HG03045 (cell line): ENCODE measurements at regions not wholly inside any gene's neighbourhood (a gene's known extent, or its start where the extent isn't known, plus 50 kb on each side); places are given as distances from the start of the nearest gene placed in this dataset.

ENCODE experiments used
- ATAC-seq: cut with Tn5 transposase; IDR thresholded peaks from one replicate; pipeline ENCODE4 v1.9.1; 2021; ENCODE audit warnings: mild to moderate bottlenecking, moderate library complexity; ENCODE audit not compliant: unreplicated experiment

DNA sequence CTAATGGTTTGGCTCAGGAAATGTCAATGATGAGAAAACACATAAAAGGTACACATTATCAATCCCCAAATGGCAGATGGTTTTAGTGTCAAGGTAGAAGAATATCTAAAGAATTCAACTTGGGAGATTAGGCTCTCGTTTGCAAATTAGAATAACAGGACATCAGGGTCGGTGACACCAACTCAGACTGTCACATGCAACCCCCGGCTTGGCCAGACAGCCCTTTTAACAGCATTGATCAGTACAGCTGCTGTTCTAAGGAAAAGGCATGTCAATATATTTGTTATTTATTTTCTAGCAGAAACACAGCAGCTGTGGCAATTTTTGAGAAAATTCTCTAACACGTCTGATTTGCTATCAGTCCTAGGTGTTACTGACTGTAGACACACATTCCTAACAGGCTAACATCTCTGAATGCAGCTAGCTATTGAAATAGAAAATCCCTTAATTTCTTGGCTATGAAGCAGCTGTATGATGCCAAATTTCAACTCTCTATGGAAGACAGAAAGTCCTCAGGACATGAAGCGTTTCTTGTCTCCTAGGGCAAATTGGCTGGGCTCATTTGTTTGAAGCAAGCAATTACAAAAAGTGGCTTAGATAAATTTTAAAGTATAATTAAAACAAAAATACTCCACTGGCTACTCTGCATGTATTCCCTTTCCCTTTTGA is 269.0 kb upstream of the CXXC4 start:
- ATAC-seq: no peak

DNA sequence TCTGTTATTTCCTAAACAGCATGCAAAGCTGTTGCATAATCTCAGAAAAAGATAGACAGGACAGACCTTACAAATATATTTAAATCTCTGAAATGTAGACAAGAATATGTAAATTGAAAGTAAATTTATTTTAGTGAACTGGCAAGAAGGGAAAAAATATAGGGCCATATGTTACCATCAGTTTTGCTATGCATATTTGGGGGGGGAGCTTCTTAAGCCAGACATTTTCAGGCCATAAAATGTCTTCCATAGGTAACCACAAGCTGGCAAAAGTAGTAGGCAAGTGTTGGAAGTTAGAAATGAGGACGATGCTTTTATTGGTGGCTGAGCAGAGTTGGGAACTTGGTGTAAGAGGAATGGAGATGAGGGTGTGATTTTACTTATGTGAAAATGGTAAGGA is 272.0 kb upstream of the CXXC4 start:
- no peak for ATAC-seq

DNA sequence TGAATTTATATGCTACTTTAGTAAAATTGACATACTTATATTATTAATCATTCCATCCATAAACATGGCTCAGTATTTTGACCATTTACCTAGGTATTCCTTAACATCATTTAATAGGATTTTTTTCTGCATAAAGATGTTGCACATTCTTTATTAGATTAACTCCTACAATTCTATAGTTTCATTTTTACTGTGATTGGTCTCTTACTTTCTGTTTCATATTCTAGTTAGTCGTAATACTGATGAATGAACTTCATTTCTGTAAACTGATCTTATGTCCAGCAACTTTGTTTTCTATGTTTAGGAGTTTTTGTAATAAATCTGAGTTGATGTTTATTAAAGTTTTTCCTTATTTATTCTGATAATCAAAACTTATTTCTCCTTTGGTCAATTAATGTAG is 278.2 kb upstream of the CXXC4 start:
- ATAC-seq: peak; percentile 69

DNA sequence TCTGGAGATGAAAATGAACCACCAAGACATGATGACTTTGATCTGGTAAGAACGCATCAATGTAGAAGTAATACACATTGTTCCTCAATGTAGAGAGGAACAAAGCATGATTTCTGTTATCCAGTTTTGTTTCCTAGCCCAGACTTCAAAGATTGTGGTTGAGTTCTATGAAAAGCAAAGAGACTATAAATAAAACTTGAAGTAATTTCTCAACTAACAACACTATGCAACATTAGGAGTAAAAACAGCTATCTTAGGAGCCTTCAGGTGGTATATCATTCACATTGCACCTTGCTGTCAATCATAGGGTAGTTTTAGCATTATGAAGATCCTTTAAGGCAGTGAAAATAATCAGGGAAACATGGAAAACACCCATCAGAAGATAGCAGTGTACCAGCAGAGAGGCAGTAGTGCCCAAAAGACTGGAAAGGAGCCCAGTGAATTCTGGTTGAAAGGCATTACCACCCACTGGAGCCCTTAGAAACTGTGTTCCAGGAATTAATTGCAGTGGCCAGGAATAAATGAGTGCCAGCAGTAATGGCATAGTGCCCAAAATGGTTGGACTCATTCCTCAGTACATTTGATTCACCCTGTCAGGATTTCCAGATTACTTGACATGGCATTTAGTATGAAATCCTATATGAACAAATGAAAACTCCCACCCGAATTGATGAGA is 300.7 kb upstream of the CXXC4 start:
- ATAC-seq: no peak

DNA sequence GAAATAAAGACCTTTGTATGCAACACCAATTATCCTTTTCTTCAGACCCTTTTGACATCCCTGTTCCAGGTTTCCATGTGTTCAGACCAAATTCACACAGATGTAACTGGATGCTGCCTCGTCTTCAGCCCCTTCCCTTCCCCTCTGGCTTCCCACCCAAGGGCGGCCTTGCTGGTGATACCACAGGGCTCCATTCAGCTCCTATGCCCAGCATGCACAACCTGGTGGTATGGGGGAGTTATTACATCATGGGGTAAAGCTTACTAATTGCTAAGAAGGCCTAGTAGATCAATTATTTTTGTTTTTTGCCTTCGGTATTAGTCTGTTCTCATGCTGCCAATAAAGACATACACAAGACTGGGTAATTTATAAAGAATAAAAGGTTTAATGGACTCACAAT is 317.0 kb upstream of the CXXC4 start:
- no peak for ATAC-seq

DNA sequence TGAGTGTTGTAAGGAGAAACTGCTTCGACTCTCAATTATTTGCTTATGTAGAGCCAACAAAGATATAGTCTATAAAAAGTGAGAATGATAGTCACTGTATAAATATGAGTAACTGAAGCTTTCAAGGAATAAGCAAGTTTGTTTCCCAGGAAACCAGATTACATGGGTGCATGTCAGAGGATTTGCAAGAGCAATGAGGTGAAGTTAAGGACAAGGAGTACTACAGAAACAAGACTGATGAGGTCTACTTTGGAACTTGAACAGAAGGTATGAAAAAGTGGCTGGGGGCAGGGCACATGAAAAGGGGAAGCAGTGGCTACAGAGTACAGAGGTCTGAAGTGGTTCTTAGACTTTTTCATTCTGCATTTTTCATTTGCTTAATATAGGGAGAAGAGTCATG is 321.0 kb upstream of the CXXC4 start:
- peak; percentile 65 for ATAC-seq

DNA sequence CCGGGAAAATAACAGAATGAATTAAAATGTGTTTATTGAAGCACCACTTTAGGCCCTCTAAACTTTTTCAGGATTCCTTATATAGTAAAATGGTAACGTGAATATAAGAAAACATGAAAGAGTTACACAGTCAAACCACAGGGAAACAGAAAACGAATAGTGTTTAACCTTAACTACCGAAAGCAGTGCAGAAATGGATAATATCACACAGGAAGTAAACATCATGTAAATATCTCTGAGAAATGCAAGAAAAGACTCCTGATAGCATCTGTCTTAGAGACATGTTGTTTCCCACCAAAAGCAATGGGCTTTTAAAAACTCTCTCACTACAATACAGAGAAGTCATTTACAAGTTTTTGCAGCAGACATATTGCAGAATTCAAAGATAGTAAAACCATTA is 323.9 kb upstream of the CXXC4 start:
- ATAC-seq: no peak

DNA sequence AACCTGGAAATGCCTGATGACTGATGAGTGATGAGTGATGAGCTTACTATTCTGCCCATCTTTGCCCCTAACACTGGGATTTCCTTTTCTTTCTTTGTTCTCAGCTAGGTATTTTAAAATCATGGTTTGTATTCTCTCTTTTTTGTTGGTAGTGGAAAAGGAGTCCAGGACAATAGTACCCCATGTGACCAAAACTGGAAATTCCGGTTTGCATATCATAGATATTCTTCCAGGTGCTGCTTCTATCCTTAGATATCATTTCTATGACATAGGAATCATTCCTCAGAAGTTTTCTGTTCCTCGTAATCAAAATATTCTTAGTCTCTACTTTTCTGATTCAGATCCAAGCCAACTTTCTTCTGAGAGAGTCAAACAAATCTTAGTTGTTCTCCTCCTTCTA is 320.5 kb upstream of the TET2 start:
- ATAC-seq: no peak

DNA sequence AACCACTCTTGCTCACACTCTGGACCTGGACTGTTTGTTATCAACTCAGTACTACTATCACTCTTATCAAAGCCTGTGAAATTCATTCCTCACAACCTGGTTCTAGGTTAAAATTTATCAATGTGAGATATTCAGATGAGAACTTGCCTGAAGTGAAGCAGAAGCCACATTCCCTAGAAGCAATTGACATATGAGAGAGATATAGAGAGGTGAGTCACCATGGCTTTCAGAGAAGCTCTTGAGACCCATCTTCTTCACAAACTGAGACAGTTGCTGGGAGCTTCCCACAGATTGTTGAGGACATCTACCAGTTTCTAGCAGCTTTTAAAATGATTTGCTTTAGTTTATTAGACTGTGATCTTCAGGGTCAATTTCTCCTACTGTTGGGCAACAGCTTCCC is 316.9 kb upstream of the TET2 start:
- no peak for ATAC-seq

DNA sequence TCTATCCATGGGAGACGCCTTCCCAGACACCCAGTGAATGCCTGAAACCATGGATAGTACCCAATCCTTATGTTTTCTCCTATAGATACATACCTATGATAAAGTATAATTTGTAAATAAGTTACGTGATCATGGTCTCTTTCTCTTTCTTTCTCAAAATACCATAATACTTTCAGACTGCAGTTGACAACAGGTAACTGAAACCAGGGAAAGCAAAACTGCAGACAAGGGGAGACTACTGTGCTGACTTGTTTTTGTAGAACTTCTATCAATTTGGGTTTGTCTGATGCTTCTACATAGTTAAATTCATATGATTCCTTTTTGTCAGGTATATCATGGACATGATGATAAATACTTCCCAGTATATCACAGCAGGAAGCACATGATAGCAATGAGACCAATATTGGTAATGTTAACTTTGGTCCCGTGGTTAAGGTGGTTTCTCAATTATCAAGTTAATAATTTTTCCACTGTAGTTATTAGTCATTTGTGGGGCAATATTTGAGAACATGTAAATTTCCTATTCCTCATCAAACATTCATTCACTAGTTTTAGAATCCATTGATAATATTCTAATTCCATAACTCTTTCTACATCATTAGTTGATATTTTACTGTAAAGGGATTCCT is 298.0 kb upstream of the TET2 start:
- ATAC-seq: no peak

DNA sequence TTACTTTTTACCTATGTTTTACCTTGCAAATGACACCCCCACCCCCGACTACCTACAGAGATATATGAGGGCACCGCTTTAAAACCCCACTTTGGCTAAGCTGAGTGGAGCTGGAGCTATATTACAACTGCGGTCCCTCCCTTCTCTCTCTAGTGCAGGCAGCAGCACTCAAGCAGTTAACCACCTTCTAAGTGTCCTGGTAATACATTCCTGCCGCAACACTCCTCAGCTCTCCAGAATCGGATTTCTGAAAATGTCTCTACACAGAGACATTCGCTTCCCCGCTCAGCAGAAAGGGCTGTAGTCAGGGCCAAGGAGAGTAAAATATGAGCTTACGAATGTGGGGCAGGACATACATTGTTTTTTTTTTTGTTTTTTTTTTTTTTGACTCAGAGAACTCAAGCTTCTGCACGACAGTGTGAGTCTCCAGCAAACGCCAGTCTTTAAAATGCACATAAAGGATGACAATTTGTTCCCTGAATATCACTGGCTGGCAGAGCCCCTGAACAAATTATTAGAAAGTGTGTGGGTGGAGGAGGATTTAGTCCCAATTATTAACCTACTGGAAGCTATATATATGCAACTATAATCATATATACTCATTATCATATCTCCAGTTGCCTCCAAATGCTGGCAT is 287.0 kb upstream of the TET2 start:
- no peak for ATAC-seq

DNA sequence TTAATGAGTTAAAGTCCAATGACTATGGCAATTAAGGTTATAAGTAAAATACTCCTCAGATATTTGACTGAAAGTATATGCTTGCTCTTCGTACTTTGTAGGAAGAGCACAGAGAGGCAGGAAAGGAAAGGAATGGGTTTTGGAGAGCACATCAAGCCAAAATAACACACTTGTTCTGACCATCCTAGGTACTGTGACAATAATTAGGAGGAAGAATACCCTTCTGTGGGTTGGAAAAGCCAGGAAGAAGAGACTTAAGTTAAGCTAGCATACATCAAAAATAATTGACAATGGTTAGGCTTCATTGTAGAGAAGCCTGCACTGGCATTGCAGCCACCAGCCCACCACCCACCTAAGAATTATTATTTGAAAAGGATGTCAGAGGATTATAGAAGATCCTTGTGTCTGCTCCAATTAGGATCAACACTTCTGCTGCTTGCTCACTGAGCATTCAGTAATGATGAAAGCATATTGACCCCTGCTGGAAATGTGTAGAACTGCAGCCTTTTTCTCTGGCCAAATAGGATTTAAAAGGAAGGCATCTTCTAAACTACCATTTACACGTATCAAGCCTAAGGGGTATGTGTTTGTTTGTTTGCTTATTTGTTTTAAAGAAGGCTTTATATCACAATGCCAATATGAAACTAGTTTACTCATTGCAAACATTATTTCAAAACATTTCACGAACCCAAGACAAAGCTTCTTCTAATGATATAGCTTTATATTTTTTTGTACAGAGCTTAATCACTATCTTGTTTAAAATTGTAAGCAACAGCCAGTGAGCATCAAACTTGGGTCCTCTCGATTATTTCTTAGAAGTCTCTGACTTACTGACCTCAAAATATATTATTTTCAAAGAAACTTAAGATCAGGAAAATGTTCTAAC is 286.2 kb upstream of the TET2 start:
- peak; percentile 77 for ATAC-seq

DNA sequence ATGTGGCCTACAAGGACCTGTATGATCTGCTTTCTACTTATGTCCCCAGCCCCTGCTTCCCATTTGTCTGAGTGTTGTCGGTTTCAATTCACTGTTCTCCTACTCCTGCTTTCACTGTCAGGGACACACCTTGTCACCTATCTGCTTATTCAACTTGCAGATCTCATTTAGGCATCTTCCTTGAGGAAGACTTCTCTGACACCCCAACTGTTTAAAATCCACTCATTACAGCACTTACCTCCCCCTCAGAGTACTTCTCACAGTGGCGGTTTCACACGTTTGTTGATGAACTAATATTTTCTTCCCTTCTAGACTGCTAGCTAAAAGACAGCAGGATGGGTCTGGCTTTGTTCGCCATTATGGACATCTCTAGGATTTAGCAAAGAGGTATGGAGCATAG is 279.9 kb upstream of the TET2 start:
- ATAC-seq: no peak

DNA sequence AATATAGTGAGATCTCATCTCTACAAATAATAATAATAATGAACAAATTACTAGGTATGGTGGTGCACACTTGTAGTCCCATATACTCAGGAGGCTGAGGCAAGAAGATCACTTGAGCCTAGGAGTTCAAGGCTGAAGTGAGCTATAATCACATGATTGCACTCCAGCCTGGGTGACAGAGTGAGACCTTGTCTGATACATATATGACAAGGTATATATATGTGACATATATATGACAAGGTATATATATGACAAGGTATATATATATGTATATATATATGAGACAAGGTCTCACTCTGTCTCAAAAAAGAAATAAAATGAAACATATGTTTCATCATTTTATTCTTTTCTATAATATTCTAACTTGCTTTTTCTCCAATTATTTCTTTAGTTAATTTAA is 278.1 kb upstream of the TET2 start:
- ATAC-seq: peak; percentile 26

DNA sequence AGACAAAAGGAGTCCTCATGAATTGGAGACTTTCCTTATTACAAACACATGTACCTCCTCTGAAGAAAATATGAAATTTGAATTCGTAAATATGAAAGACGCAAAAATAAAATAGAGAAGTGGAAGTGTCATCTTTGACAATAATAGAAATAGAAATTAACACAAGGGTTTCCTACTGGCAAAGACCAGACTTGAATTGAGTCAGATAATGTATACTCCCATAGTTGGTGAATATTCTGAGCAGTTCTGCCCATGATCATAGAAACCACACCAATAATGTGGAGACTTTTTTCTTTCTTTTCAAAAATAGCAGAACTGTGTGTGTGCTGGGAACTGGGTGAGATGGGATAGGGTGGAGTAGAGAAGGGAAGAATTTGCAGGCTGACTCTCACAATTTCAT is 277.7 kb upstream of the TET2 start:
- ATAC-seq: peak; percentile 93

DNA sequence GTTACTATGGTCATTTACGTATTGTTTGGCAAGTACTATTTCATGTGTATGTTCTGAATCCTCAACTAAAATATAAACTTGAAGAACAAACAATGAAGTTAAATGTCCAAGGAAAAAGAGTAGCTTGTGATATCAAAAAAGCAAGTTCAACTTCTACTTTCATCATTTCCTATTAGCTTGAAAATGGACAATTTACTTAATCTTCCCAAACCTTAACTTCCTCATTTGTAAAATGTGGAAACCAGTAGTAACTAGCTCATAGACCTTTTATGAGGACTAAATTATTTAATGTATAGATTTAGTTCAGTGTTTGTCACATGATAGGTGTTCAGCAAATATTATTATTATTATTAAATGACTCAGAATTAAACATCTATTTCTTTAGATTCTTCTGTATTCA is 276.8 kb upstream of the TET2 start:
- no peak for ATAC-seq

DNA sequence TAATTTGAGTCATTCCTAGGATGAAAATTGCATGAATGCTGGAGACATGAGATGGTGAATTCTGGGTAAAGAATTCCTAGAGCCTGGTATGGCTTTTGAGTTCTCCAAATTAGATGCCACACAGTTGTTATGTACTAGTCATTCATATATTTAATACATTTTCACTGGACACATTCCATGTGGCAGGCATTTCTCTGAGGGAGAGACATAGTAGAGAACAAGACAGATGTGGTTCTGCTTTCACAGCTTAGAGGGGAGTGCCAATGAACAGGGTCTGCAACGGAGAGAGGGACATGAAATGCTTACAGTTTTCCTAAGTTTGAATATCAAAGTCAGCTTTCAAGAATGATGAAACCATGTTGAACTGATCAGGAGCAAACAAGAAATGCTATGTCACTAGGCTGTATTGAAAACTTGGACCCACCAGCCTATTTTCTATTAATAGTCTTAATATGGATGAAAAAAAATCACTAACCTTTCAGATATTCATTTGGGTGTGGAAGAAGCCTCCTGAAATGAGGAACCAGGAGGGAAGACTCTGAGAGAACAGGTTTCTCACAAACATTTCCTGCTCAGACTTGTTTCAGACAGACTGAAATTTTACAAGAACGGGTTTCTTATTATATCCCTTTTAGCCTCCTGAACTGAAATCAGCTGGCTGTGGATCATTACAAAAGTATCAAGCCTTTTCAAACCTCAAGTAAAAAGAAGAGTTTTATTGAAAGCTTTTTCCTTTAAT is 276.0 kb upstream of the TET2 start:
- ATAC-seq: peak; percentile 29

DNA sequence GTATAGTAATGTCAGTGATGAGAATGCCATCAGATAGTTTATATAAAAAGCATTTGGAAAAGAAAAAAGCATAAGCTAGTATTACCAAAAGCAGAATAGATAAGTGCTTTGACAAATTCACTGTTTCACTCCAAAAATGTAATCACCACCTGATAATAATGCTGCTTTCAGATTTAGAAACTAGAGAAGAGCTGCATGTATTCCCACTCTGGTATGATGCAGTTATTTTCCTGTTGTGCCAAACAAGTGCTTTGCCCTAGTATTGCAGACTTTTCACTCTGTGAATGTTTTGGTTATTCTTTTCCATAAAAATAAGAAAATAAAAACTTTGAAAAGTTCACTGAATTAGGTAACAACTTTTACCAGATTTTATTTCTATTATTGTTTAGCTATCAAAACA is 267.7 kb upstream of the TET2 start:
- ATAC-seq: no peak

DNA sequence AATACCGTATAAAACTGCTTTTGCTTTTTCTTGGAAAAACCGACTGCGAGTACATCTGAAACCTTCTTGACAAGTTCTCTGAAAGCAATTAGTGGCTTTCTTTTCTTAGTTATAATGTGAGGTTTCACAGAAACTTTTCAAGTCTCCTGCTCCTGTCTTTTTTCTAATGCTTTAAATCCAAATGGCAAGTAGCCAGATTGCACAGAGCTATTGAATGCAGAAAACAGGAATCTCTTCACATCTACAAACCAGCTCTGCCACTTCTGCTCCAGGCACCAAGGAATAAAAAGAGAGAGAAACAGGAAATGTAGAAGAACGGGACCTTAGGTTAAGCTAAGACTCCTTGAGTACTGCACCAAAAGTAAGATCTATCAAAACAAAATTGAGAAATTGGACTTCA is 267.3 kb upstream of the TET2 start:
- no peak for ATAC-seq

DNA sequence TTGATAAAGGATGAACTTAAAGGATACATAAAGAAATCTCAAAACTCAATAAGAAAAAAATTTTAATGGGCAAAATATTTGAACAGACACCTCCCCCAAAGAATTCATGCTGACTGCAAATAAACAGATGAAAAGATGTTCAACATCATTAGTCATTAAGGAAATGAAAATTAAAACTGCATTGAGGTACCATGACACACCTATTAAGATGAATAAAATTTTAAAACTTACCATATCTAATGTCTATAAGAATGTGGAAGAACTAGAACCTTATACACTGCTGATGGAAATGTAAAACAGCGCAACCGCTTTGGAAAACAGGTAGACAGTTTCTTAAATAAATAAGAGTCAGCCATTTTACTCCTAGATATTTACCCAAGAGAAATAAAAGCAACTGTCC is 266.8 kb upstream of the TET2 start:
- ATAC-seq: no peak
